ENCODE measurements at regions not wholly inside any gene's neighbourhood (a gene's known extent, or its start where the extent isn't known, plus 50 kb on each side); places are given as distances from the start of the nearest gene placed in this dataset.

DNA sequence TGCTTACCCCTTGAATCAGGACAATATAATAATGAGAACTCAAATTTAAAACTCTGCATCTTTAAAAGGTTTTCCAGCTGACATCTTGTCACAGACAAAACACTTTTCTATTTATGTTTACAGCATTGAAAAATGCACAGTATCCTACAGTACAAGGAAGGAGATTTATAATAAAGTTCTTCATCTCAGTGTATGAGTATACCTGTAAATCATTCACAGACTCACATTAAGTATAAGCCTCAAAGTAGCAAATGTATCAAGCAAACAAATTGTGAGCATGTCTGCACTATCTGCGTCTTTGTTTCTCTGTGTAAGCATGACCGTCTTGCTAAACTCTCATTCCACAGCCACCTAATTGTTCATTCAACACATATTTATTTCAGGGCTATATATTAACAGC, 52.8 kb downstream of the PPP1R2C start:
- no peak overlapping the region for H3K4me2 ChIP-seq (ENCODE audit: insufficient read depth, low read length, poor library complexity, severe bottlenecking)
- H3K36me3 ChIP-seq (replicated peaks in 1 of 2; ENCODE audit: control insufficient read depth in 2 of 2, insufficient read depth in 2 of 2, low read length in 2 of 2) = no peaks in the 10 kb centered on the region
- H2BK12ac ChIP-seq (ENCODE audit: low read length) = no peak overlapping the region
- no peak overlapping the region for H3K4ac ChIP-seq (ENCODE audit: low read length)
- no peaks in the 10 kb centered on the region for H3K4me1 ChIP-seq (ENCODE audit: control insufficient read depth in 2 of 2, insufficient read depth in 1 of 2, low read depth in 1 of 2, low read length in 2 of 2)
- no peak overlapping the region for H4K91ac ChIP-seq (ENCODE audit: low read depth, low read length, poor library complexity)
- no peak overlapping the region for H4K8ac ChIP-seq (ENCODE audit: low read depth, low read length)
- H3K23ac ChIP-seq (ENCODE audit: low read depth, low read length, poor library complexity) = no peak overlapping the region
- no peak overlapping the region for H2AK5ac ChIP-seq (ENCODE audit: low read depth, low read length)
- no peaks in the 10 kb centered on the region for H3K27me3 ChIP-seq (ENCODE audit: control insufficient read depth in 3 of 3, insufficient read depth in 3 of 3, low read depth in 1 of 3, low read length in 3 of 3)
- no peak overlapping the region for H3K4me3 ChIP-seq (ENCODE audit: low read length in 2 of 2)
- no CpG with 5 or more reads among the region's 2 CpGs for WGBS, 2 donors (ENCODE audit: extremely low coverage in 2 of 2, insufficient read length in 2 of 2, insufficient replicate concordance in 1 of 2)
- no peaks in the 10 kb centered on the region for H3K9me3 ChIP-seq (replicated peaks in 1 of 2; ENCODE audit: control insufficient read depth in 2 of 2, insufficient read depth in 1 of 2, low read depth in 1 of 2, low read length in 2 of 2)
- no peak overlapping the region for H3K27ac ChIP-seq (replicated peaks; ENCODE audit: low read length)
- H2BK15ac ChIP-seq (ENCODE audit: low read length) = no peak overlapping the region
- no peak for DNase-seq (ENCODE audit: low spot score)
- H3K9ac ChIP-seq (ENCODE audit: low read depth, low read length, poor library complexity) = no peak overlapping the region
- no peak overlapping the region for H2BK5ac ChIP-seq (ENCODE audit: low read length)
- H3K79me1 ChIP-seq (ENCODE audit: low read depth, low read length) = no peaks in the 10 kb centered on the region
- H3K18ac ChIP-seq (ENCODE audit: low read length) = no peak overlapping the region
- H2BK120ac ChIP-seq (ENCODE audit: low read depth, low read length) = no peak overlapping the region
- H2AFZ ChIP-seq (ENCODE audit: low read length) = no peak overlapping the region
- H3K14ac ChIP-seq (ENCODE audit: low read length) = no peak overlapping the region

DNA sequence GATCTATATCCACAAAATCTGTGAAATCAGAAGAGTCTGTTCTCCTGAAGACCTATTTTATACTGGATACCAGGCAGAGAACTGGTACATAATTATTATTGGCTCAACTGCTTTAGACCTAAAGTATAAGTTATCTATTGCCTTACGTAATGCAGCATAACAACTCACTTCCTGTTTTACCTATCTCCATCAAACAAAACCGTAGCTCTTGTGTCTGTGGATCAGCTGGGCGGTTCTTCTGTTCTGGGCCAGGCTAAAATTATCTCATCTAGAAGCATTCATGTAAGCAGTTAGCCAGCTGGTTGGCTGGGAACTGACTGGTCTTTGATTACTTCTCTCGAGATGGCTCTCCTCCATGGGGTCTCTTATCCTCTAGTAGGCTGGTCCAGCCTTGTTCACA, 57.8 kb downstream of the PPP1R2C start:
- Histone ChIP-seq H3K27me3 (ENCODE audit: control insufficient read depth in 3 of 3, insufficient read depth in 3 of 3, low read depth in 1 of 3, low read length in 3 of 3) (no peaks in the 10 kb centered on the region), H3K4me3 (ENCODE audit: low read length in 2 of 2) (no peak overlapping the region), H3K9ac (ENCODE audit: low read depth, low read length, poor library complexity) (no peak overlapping the region), H3K36me3 (replicated peaks in 1 of 2; ENCODE audit: control insufficient read depth in 2 of 2, insufficient read depth in 2 of 2, low read length in 2 of 2) (no peaks in the 10 kb centered on the region), H4K8ac (ENCODE audit: low read depth, low read length) (no peak overlapping the region), H2BK120ac (ENCODE audit: low read depth, low read length) (no peak overlapping the region), H2AFZ (ENCODE audit: low read length) (no peak overlapping the region), H3K79me1 (ENCODE audit: low read depth, low read length) (no peaks in the 10 kb centered on the region), H4K91ac (ENCODE audit: low read depth, low read length, poor library complexity) (no peak overlapping the region), H2BK5ac (ENCODE audit: low read length) (no peak overlapping the region), H3K4me2 (ENCODE audit: insufficient read depth, low read length, poor library complexity, severe bottlenecking) (no peak overlapping the region), H3K27ac (replicated peaks; ENCODE audit: low read length) (no peak overlapping the region), H2BK15ac (ENCODE audit: low read length) (no peak overlapping the region), H3K4ac (ENCODE audit: low read length) (no peak overlapping the region), H3K14ac (ENCODE audit: low read length) (no peak overlapping the region), H3K23ac (ENCODE audit: low read depth, low read length, poor library complexity) (no peak overlapping the region), H3K9me3 (replicated peaks in 1 of 2; ENCODE audit: control insufficient read depth in 2 of 2, insufficient read depth in 1 of 2, low read depth in 1 of 2, low read length in 2 of 2) (no peaks in the 10 kb centered on the region), H3K18ac (ENCODE audit: low read length) (no peak overlapping the region), H2AK5ac (ENCODE audit: low read depth, low read length) (no peak overlapping the region), H2BK12ac (ENCODE audit: low read length) (no peak overlapping the region), H3K4me1 (ENCODE audit: control insufficient read depth in 2 of 2, insufficient read depth in 1 of 2, low read depth in 1 of 2, low read length in 2 of 2) (no peaks in the 10 kb centered on the region)
- no CpG with 5 or more reads among the region's 4 CpGs for WGBS, 2 donors (ENCODE audit: extremely low coverage in 2 of 2, insufficient read length in 2 of 2, insufficient replicate concordance in 1 of 2)
- DNase-seq (ENCODE audit: low spot score) = no peak

DNA sequence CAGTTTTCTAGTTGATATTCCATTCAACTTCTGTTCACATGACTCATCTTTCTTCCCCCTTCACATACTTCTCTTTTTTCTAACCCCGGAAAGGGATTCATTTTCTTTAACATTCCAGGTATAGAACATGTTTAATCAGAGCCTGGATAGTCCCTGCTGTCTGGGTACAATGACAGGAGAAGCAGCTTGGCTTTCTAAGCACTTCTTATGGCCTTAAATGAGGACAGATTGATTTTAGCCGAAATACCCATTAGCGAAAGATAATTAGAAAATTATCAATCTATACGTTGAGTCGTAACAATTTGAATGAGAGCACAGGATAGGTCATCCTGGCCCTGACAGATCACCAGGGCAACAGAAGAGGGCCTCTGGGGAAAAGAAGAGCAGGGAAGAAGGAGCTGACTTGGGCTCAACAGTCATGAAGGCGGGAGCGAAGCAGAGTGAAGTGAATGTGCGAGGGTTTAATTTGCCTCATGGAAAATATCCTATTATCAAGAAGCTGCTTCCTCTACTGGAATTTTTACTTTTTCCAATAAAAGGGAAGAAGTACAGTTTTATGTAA, 62.2 kb downstream of the PPP1R2C start:
- H3K27me3 ChIP-seq (ENCODE audit: control insufficient read depth in 3 of 3, insufficient read depth in 3 of 3, low read depth in 1 of 3, low read length in 3 of 3) = no peaks in the 10 kb centered on the region
- H3K23ac ChIP-seq (ENCODE audit: low read depth, low read length, poor library complexity) = no peak overlapping the region
- H2BK12ac ChIP-seq (ENCODE audit: low read length) = no peak overlapping the region
- no peak overlapping the region for H3K4ac ChIP-seq (ENCODE audit: low read length)
- no peak overlapping the region for H2BK15ac ChIP-seq (ENCODE audit: low read length)
- DNase-seq (ENCODE audit: low spot score) = peak; percentile 11
- H2BK5ac ChIP-seq (ENCODE audit: low read length) = no peak overlapping the region
- no CpG with 5 or more reads among the region's 8 CpGs for WGBS, 2 donors (ENCODE audit: extremely low coverage in 2 of 2, insufficient read length in 2 of 2, insufficient replicate concordance in 1 of 2)
- no peak overlapping the region for H4K91ac ChIP-seq (ENCODE audit: low read depth, low read length, poor library complexity)
- no peaks in the 10 kb centered on the region for H3K79me1 ChIP-seq (ENCODE audit: low read depth, low read length)
- H4K8ac ChIP-seq (ENCODE audit: low read depth, low read length) = no peak overlapping the region
- H3K4me3 ChIP-seq (ENCODE audit: low read length in 2 of 2) = no peak overlapping the region
- no peak overlapping the region for H3K9ac ChIP-seq (ENCODE audit: low read depth, low read length, poor library complexity)
- no peak overlapping the region for H2BK120ac ChIP-seq (ENCODE audit: low read depth, low read length)
- H2AK5ac ChIP-seq (ENCODE audit: low read depth, low read length) = no peak overlapping the region
- H3K27ac ChIP-seq (replicated peaks; ENCODE audit: low read length) = no peak overlapping the region
- no peaks in the 10 kb centered on the region for H3K36me3 ChIP-seq (replicated peaks in 1 of 2; ENCODE audit: control insufficient read depth in 2 of 2, insufficient read depth in 2 of 2, low read length in 2 of 2)
- no peak overlapping the region for H3K14ac ChIP-seq (ENCODE audit: low read length)
- no peaks in the 10 kb centered on the region for H3K9me3 ChIP-seq (replicated peaks in 1 of 2; ENCODE audit: control insufficient read depth in 2 of 2, insufficient read depth in 1 of 2, low read depth in 1 of 2, low read length in 2 of 2)
- peak overlapping the region; percentile 65 for H2AFZ ChIP-seq (ENCODE audit: low read length)
- H3K4me2 ChIP-seq (ENCODE audit: insufficient read depth, low read length, poor library complexity, severe bottlenecking) = no peak overlapping the region
- H3K18ac ChIP-seq (ENCODE audit: low read length) = no peak overlapping the region
- no peaks in the 10 kb centered on the region for H3K4me1 ChIP-seq (ENCODE audit: control insufficient read depth in 2 of 2, insufficient read depth in 1 of 2, low read depth in 1 of 2, low read length in 2 of 2)

DNA sequence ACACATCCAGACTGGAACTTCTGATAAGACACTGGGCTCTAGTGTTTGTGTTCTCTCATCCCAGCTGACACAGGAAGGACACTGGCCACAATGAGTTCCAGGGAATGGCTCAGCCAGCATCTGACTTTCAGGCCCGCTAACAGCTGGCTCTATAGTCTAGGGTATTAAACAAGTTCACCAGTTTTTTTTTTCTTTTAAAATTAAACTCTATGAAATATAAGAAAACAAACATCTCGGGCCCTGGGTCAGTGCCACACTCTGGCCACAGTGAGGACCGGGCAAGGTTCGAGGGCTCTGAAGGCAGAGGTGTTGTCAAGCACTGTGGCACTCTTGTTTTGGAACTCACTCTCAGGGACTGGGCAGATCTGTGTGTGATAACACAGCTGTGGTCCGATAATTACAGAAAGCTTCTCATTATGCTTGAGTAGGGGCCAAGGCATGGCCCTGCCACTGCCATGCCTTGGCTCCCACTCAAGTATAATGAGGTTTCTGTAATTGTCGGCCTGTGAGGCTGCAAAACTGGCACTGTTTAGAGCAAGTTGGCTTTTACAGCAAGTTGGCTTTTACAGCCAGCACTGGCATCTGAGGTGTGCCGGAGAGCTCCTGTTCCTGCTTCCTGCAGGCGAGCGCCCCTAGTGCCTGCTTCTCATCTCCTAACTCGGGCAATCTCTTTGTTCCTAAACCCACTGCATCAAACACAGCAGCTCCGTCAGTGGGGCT, 62.8 kb downstream of the PPP1R2C start:
- H3K9ac ChIP-seq (ENCODE audit: low read depth, low read length, poor library complexity) = no peak overlapping the region
- peak overlapping the region; percentile 65 for H2AFZ ChIP-seq (ENCODE audit: low read length)

More for the DNA sequence above, 62.8 kb downstream of the PPP1R2C start:
- H3K23ac ChIP-seq (ENCODE audit: low read depth, low read length, poor library complexity) = no peak overlapping the region
- no peak overlapping the region for H3K18ac ChIP-seq (ENCODE audit: low read length)
- no peak overlapping the region for H4K8ac ChIP-seq (ENCODE audit: low read depth, low read length)
- H2BK15ac ChIP-seq (ENCODE audit: low read length) = no peak overlapping the region
- no peaks in the 10 kb centered on the region for H3K36me3 ChIP-seq (replicated peaks in 1 of 2; ENCODE audit: control insufficient read depth in 2 of 2, insufficient read depth in 2 of 2, low read length in 2 of 2)
- peak; percentile 0 for DNase-seq (ENCODE audit: low spot score)
- no peak overlapping the region for H3K27ac ChIP-seq (replicated peaks; ENCODE audit: low read length)
- H3K4me2 ChIP-seq (ENCODE audit: insufficient read depth, low read length, poor library complexity, severe bottlenecking) = no peak overlapping the region
- no peaks in the 10 kb centered on the region for H3K79me1 ChIP-seq (ENCODE audit: low read depth, low read length)
- no peak overlapping the region for H2BK120ac ChIP-seq (ENCODE audit: low read depth, low read length)
- no peak overlapping the region for H2BK5ac ChIP-seq (ENCODE audit: low read length)
- no peak overlapping the region for H3K14ac ChIP-seq (ENCODE audit: low read length)
- no peaks in the 10 kb centered on the region for H3K4me1 ChIP-seq (ENCODE audit: control insufficient read depth in 2 of 2, insufficient read depth in 1 of 2, low read depth in 1 of 2, low read length in 2 of 2)
- H4K91ac ChIP-seq (ENCODE audit: low read depth, low read length, poor library complexity) = no peak overlapping the region
- H3K4ac ChIP-seq (ENCODE audit: low read length) = no peak overlapping the region
- H3K27me3 ChIP-seq (ENCODE audit: control insufficient read depth in 3 of 3, insufficient read depth in 3 of 3, low read depth in 1 of 3, low read length in 3 of 3) = no peaks in the 10 kb centered on the region
- H2BK12ac ChIP-seq (ENCODE audit: low read length) = no peak overlapping the region
- H3K9me3 ChIP-seq (replicated peaks in 1 of 2; ENCODE audit: control insufficient read depth in 2 of 2, insufficient read depth in 1 of 2, low read depth in 1 of 2, low read length in 2 of 2) = no peaks in the 10 kb centered on the region
- WGBS, 2 donors (ENCODE audit: extremely low coverage in 2 of 2, insufficient read length in 2 of 2, insufficient replicate concordance in 1 of 2) = no CpG with 5 or more reads among the region's 11 CpGs
- no peak overlapping the region for H2AK5ac ChIP-seq (ENCODE audit: low read depth, low read length)
- no peak overlapping the region for H3K4me3 ChIP-seq (ENCODE audit: low read length in 2 of 2)
